Loucy (cell line): ENCODE measurements at regions not wholly inside any gene's neighbourhood (a gene's known extent, or its start where the extent isn't known, plus 50 kb on each side); places are given as distances from the start of the nearest gene placed in this dataset.

Source experiments
- CTCF ChIP-seq: fragments of 200-600 bp; sonication (generic); conservative IDR thresholded peaks from 2 replicates; pipeline ENCODE4 v1.5.1; 2014; ENCODE audit warnings: mild to moderate bottlenecking, antibody characterized with exemption, low read length
- EZH2phosphoT487 ChIP-seq: fragments of 200-600 bp; IDR thresholded peaks from 2 replicates; pipeline ENCODE4 v1.6.1; 2018; ENCODE audit warnings: antibody characterized with exemption, mild to moderate bottlenecking, moderate library complexity, borderline replicate concordance

- no peak for TF ChIP-seq CTCF
- no peak for TF ChIP-seq EZH2phosphoT487
Observed at GRCh38 chr19:30170081-30170480, 202.1 kb upstream of the ZNF536 start.
